ENCODE measurements at regions not wholly inside any gene's neighbourhood (a gene's known extent, or its start where the extent isn't known, plus 50 kb on each side); places are given as distances from the start of the nearest gene placed in this dataset.

- Histone ChIP-seq H3K36me3 (no peaks in the 10 kb centered on the region), H3K9me3 (ENCODE audit: severe bottlenecking) (no peaks in the 10 kb centered on the region), H3K27me3 (ENCODE audit: insufficient read depth, low read depth, severe bottlenecking) (no peaks in the 10 kb centered on the region), H3K4me3 (ENCODE audit: low read depth, low read length) (no peak overlapping the region), H3K27ac (no peak overlapping the region)
- no peak for TF ChIP-seq CTCF (IDR thresholded peaks at IDR 0.05; ENCODE audit: low read depth, low read length)
- DNase-seq = no peak
Observed at GRCh38 chr21:16347223-16347622, 617.4 kb downstream of the USP25 start.

DNA sequence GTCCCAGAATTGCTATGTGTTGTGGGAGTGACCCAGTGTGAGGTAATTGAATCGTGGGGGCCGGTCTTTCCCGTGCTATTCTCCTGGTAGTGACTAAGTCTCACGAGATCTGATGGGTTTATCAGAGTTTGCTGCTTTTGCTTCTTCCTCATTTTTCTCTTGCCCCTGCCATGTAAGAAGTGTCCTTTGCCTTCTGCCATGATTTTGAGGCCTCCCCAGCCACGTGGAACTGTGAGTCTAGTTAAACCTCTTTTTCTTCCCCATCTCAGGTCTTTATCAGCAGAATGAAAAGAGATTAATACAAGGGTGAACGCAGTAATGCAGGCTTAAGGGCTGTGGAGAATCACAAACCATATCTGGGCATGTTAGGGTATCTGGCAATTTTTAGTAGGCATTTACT lies 624.0 kb downstream of the USP25 start:
- no peak overlapping the region for H3K27ac ChIP-seq
- H3K9me3 ChIP-seq (ENCODE audit: severe bottlenecking) = no peaks in the 10 kb centered on the region
- H3K4me3 ChIP-seq (ENCODE audit: low read depth, low read length) = no peak overlapping the region
- H3K36me3 ChIP-seq = no peaks in the 10 kb centered on the region
- no peaks in the 10 kb centered on the region for H3K27me3 ChIP-seq (ENCODE audit: insufficient read depth, low read depth, severe bottlenecking)
- no peak for TF ChIP-seq CTCF (IDR thresholded peaks at IDR 0.05; ENCODE audit: low read depth, low read length)
- DNase-seq = no peak

GRCh38 chr21:16357994-16358393 lies 628.2 kb downstream of the USP25 start:
- Histone ChIP-seq H3K9me3 (ENCODE audit: severe bottlenecking) (no peaks in the 10 kb centered on the region), H3K27me3 (ENCODE audit: insufficient read depth, low read depth, severe bottlenecking) (no peaks in the 10 kb centered on the region), H3K4me3 (ENCODE audit: low read depth, low read length) (no peak overlapping the region), H3K36me3 (no peaks in the 10 kb centered on the region), H3K27ac (no peak overlapping the region)
- no peak for TF ChIP-seq CTCF (IDR thresholded peaks at IDR 0.05; ENCODE audit: low read depth, low read length)
- DNase-seq = no peak

DNA sequence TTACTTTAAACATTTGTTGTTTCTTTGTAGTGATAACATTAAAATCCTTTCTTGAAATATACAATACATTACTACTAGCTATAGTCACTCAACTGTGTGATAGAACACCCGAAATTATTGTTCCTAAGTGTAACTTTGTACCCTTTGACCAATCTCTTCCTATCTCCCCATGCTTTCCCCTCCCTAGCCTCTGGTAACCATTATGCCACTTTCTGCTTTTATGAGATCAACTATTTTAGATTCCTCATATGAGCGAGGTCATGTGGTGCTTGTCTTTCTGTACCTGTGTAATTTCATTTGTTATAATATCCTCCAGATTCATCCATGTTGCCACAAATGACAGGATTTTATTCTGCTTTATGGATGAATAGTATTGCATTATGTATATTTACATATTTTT lies 629.0 kb downstream of the USP25 start:
- DNase-seq = no peak
- Histone ChIP-seq H3K9me3 (ENCODE audit: severe bottlenecking) (no peaks in the 10 kb centered on the region), H3K36me3 (no peaks in the 10 kb centered on the region), H3K4me3 (ENCODE audit: low read depth, low read length) (no peak overlapping the region), H3K27ac (no peak overlapping the region), H3K27me3 (ENCODE audit: insufficient read depth, low read depth, severe bottlenecking) (no peaks in the 10 kb centered on the region)
- TF ChIP-seq CTCF (IDR thresholded peaks at IDR 0.05; ENCODE audit: low read depth, low read length) = no peak

GRCh38 chr21:16363100-16363499 lies 633.3 kb downstream of the USP25 start:
- H3K27ac ChIP-seq = no peak overlapping the region
- no peaks in the 10 kb centered on the region for H3K27me3 ChIP-seq (ENCODE audit: insufficient read depth, low read depth, severe bottlenecking)
- no peaks in the 10 kb centered on the region for H3K9me3 ChIP-seq (ENCODE audit: severe bottlenecking)
- no peaks in the 10 kb centered on the region for H3K36me3 ChIP-seq
- TF ChIP-seq CTCF (IDR thresholded peaks at IDR 0.05; ENCODE audit: low read depth, low read length) = no peak
- H3K4me3 ChIP-seq (ENCODE audit: low read depth, low read length) = no peak overlapping the region
- DNase-seq = no peak

DNA sequence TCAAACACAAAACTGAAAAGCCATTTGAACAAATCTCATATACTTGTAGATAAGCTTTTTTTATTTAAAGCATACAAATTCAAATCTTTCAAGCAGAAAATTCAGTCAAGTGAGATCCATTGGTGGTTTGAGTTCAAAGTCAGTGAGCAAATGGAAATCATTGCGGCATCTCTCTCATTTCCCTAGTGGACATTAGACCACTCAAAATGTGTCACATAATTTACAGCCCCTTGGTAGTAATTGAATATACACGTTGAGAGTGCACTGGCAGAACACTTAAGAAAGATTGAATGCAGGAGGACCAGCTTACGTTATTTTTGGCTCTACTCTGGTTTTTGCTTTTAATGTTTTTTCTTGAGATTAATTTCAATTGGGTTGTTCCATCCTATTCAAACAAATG lies 633.7 kb downstream of the USP25 start:
- H3K27ac ChIP-seq = no peak overlapping the region
- no peaks in the 10 kb centered on the region for H3K9me3 ChIP-seq (ENCODE audit: severe bottlenecking)
- no peak overlapping the region for H3K4me3 ChIP-seq (ENCODE audit: low read depth, low read length)
- TF ChIP-seq CTCF (IDR thresholded peaks at IDR 0.05; ENCODE audit: low read depth, low read length) = no peak
- no peaks in the 10 kb centered on the region for H3K36me3 ChIP-seq
- H3K27me3 ChIP-seq (ENCODE audit: insufficient read depth, low read depth, severe bottlenecking) = no peaks in the 10 kb centered on the region
- DNase-seq = no peak
